Loucy (cell line): ENCODE measurements at regions not wholly inside any gene's neighbourhood (a gene's known extent, or its start where the extent isn't known, plus 50 kb on each side); places are given as distances from the start of the nearest gene placed in this dataset.

Experiments
- H2AFZ ChIP-seq: fragments of 200-600 bp; sonication (generic); 2 replicates; pipeline ENCODE4 v1.6.0; 2016; ENCODE audit warnings: antibody characterized with exemption, mild to moderate bottlenecking, low read length, moderate library complexity
- H3F3A ChIP-seq: fragments of 200-600 bp; 2 replicates; pipeline ENCODE4 v1.6.0; 2016; ENCODE audit warnings: antibody characterized with exemption, low read depth, mild to moderate bottlenecking
- H3K27me3 ChIP-seq: fragments of 200-600 bp; sonication (generic); 2 replicates; pipeline ENCODE4 v1.6.1; 2014; ENCODE audit warnings: low read length, mild to moderate bottlenecking; ENCODE audit not compliant: insufficient read depth, poor library complexity, severe bottlenecking
- H3K36me3 ChIP-seq: fragments of 200-600 bp; sonication (generic); 2 replicates; pipeline ENCODE4 v1.6.1; 2016; ENCODE audit warnings: low read length; ENCODE audit not compliant: insufficient read depth
- H3K4me1 ChIP-seq: fragments of 200-600 bp; sonication (generic); 2 replicates; pipeline ENCODE4 v1.5.1; 2014; ENCODE audit warnings: low read length, mild to moderate bottlenecking; ENCODE audit not compliant: insufficient read depth, poor library complexity, severe bottlenecking
- H3K4me2 ChIP-seq: fragments of 200-600 bp; sonication (generic); 2 replicates; pipeline ENCODE4 v1.6.0; 2014; ENCODE audit warnings: antibody characterized with exemption, low read length, low read depth, mild to moderate bottlenecking; ENCODE audit not compliant: poor library complexity, severe bottlenecking
- H3K4me3 ChIP-seq: fragments of 200-600 bp; sonication (generic); 2 replicates; pipeline ENCODE4 v1.5.1; 2014; ENCODE audit warnings: low read length, mild to moderate bottlenecking, mixed read lengths; ENCODE audit not compliant: poor library complexity, severe bottlenecking
- H3K79me2 ChIP-seq: fragments of 200-600 bp; sonication (generic); 2 replicates; pipeline ENCODE4 v1.6.1; 2014; ENCODE audit warnings: low read length; ENCODE audit not compliant: insufficient read depth
- H3K9ac ChIP-seq: fragments of 200-600 bp; sonication (generic); 2 replicates; pipeline ENCODE4 v1.6.0; 2014; ENCODE audit warnings: mild to moderate bottlenecking, low read depth, low read length, moderate library complexity; ENCODE audit not compliant: poor library complexity, severe bottlenecking
- H3K9me2 ChIP-seq: fragments of 200-600 bp; sonication (generic); replicated peaks from 2 replicates; pipeline ENCODE4 v1.6.1; 2016; ENCODE audit warnings: low read depth, low read length, mixed read lengths
- H3K9me3 ChIP-seq: fragments of 200-600 bp; sonication (generic); 2 replicates; pipeline ENCODE4 v1.6.1; 2014; ENCODE audit warnings: mild to moderate bottlenecking, antibody characterized with exemption, low read length, low read depth; ENCODE audit not compliant: insufficient read depth
- H4K20me1 ChIP-seq: fragments of 200-600 bp; sonication (generic); 2 replicates; pipeline ENCODE4 v1.6.0; 2014; ENCODE audit warnings: antibody characterized with exemption, low read length, mild to moderate bottlenecking; ENCODE audit not compliant: insufficient read depth, poor library complexity, severe bottlenecking
- CTCF ChIP-seq: fragments of 200-600 bp; sonication (generic); conservative IDR thresholded peaks from 2 replicates; pipeline ENCODE4 v1.5.1; 2014; ENCODE audit warnings: mild to moderate bottlenecking, antibody characterized with exemption, low read length
- EZH2phosphoT487 ChIP-seq: fragments of 200-600 bp; IDR thresholded peaks from 2 replicates; pipeline ENCODE4 v1.6.1; 2018; ENCODE audit warnings: antibody characterized with exemption, mild to moderate bottlenecking, moderate library complexity, borderline replicate concordance

GRCh38 chr10:1802413-1802812 lies 65.1 kb upstream of the ADARB2 start:
- Histone ChIP-seq H3K36me3 (no peaks in the 10 kb centered on the region), H3K4me1 (peaks cover 7% of the 10 kb centered on the region), H3K79me2 (no peaks in the 10 kb centered on the region), H2AFZ (no peak overlapping the region), H3K27me3 (no peaks in the 10 kb centered on the region), H4K20me1 (no peaks in the 10 kb centered on the region), H3K9me3 (no peaks in the 10 kb centered on the region), H3K9ac (no peak overlapping the region), H3K4me3 (no peak overlapping the region), H3K9me2 (no peaks in the 10 kb centered on the region), H3K4me2 (no peak overlapping the region), H3F3A (no peaks in the 10 kb centered on the region)
- TF ChIP-seq EZH2phosphoT487: no peak
- TF ChIP-seq CTCF: no peak

- H3K9ac ChIP-seq: no peak overlapping the region
- H3K27me3 ChIP-seq: no peaks in the 10 kb centered on the region
- H2AFZ ChIP-seq: no peak overlapping the region
Measured at GRCh38 chr10:1788401-1788800, 51.1 kb upstream of the ADARB2 start.

More at GRCh38 chr10:1788401-1788800, 51.1 kb upstream of the ADARB2 start:
- Histone ChIP-seq H4K20me1 (no peaks in the 10 kb centered on the region), H3F3A (no peaks in the 10 kb centered on the region), H3K4me2 (no peak overlapping the region), H3K9me2 (no peaks in the 10 kb centered on the region), H3K4me1 (no peaks in the 10 kb centered on the region), H3K79me2 (no peaks in the 10 kb centered on the region), H3K9me3 (no peaks in the 10 kb centered on the region), H3K36me3 (no peaks in the 10 kb centered on the region), H3K4me3 (no peak overlapping the region)
- TF ChIP-seq EZH2phosphoT487 (no peak), CTCF (no peak)
